ENCODE measurements at regions not wholly inside any gene's neighbourhood (a gene's known extent, or its start where the extent isn't known, plus 50 kb on each side); places are given as distances from the start of the nearest gene placed in this dataset.
A peak's percentile ranks its signal among the peaks of the same experiment; 100 is the strongest.

DNA sequence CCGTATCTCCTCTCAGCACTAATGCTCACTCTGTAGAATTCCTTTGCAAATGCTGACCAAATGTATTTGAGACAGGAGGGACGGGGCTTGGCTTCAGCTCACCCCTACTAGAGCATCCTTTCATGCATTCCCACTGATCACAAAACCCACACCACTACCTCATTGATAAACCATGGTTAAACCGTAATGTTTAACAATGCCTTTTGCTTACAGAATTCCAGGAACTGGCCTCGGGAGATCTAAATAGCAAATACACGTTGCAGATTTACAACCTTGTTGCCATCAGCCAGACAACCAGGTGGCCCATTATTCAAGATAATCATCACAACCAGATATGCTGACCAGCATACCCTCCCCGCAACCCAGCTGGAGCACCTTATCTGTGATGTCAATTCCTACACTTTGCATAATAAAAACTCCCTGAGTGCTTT lies 391.9 kb downstream of the KCTD8 start:
- WGBS, 2 donors: 41 to 43% methylated on average over 6 of the region's 6 CpGs
- no peak overlapping the region for H3K4me3 ChIP-seq
- no peak overlapping the region for H3K27ac ChIP-seq
- no peak for ATAC-seq (ENCODE audit: low FRiP score in 2 of 2)
- H3K9me3 ChIP-seq: no peaks in the 10 kb centered on the region
- no peaks in the 10 kb centered on the region for H3K4me1 ChIP-seq
- DNase-seq: no peak
- TF ChIP-seq POLR2A (IDR thresholded peaks at IDR 0.05): no peak
- TF ChIP-seq POLR2AphosphoS5 (IDR thresholded peaks at IDR 0.05): no peak
- TF ChIP-seq, protein P1, sequence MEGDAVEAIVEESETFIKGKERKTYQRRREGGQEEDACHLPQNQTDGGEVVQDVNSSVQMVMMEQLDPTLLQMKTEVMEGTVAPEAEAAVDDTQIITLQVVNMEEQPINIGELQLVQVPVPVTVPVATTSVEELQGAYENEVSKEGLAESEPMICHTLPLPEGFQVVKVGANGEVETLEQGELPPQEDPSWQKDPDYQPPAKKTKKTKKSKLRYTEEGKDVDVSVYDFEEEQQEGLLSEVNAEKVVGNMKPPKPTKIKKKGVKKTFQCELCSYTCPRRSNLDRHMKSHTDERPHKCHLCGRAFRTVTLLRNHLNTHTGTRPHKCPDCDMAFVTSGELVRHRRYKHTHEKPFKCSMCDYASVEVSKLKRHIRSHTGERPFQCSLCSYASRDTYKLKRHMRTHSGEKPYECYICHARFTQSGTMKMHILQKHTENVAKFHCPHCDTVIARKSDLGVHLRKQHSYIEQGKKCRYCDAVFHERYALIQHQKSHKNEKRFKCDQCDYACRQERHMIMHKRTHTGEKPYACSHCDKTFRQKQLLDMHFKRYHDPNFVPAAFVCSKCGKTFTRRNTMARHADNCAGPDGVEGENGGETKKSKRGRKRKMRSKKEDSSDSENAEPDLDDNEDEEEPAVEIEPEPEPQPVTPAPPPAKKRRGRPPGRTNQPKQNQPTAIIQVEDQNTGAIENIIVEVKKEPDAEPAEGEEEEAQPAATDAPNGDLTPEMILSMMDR (IDR thresholded peaks at IDR 0.05): no peak
- no peak for TF ChIP-seq EP300 (IDR thresholded peaks at IDR 0.05)
- H3K36me3 ChIP-seq: no peaks in the 10 kb centered on the region
- H3K27me3 ChIP-seq: no peaks in the 10 kb centered on the region

DNA sequence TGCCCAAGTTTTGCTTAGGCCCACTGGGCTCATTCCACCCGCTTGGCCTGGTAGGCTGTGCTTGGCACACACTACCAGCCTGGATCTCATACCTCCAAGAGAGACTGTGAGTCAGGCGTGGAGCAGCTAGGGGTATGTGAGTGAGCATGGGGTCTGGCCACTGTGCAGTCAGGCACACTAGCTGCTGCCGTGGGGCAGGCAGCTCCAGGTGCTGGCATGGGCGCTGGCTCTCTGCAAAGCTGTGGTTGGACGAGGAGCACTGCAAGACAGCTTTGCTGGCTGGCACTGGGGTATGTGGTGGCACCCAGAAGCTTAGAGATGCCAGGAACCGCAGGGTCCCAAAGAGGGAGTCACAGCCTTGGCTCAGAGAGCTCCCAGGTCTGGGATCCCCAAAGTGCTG lies 377.8 kb downstream of the KCTD8 start:
- WGBS, 2 donors: 71 to 86% methylated on average over 1 to 5 of the region's 6 CpGs
- H3K4me3 ChIP-seq: no peak overlapping the region
- TF ChIP-seq EP300 (IDR thresholded peaks at IDR 0.05): no peak
- no peak for TF ChIP-seq POLR2A (IDR thresholded peaks at IDR 0.05)
- TF ChIP-seq POLR2AphosphoS5 (IDR thresholded peaks at IDR 0.05): no peak
- TF ChIP-seq, protein P1 (IDR thresholded peaks at IDR 0.05): no peak
- H3K36me3 ChIP-seq: no peaks in the 10 kb centered on the region
- H3K27me3 ChIP-seq: no peaks in the 10 kb centered on the region
- no peak overlapping the region for H3K27ac ChIP-seq
- no peak for ATAC-seq (ENCODE audit: low FRiP score in 2 of 2)
- no peaks in the 10 kb centered on the region for H3K9me3 ChIP-seq
- H3K4me1 ChIP-seq: no peaks in the 10 kb centered on the region
- DNase-seq: peak in 1 of 2 donors; percentile 37

DNA sequence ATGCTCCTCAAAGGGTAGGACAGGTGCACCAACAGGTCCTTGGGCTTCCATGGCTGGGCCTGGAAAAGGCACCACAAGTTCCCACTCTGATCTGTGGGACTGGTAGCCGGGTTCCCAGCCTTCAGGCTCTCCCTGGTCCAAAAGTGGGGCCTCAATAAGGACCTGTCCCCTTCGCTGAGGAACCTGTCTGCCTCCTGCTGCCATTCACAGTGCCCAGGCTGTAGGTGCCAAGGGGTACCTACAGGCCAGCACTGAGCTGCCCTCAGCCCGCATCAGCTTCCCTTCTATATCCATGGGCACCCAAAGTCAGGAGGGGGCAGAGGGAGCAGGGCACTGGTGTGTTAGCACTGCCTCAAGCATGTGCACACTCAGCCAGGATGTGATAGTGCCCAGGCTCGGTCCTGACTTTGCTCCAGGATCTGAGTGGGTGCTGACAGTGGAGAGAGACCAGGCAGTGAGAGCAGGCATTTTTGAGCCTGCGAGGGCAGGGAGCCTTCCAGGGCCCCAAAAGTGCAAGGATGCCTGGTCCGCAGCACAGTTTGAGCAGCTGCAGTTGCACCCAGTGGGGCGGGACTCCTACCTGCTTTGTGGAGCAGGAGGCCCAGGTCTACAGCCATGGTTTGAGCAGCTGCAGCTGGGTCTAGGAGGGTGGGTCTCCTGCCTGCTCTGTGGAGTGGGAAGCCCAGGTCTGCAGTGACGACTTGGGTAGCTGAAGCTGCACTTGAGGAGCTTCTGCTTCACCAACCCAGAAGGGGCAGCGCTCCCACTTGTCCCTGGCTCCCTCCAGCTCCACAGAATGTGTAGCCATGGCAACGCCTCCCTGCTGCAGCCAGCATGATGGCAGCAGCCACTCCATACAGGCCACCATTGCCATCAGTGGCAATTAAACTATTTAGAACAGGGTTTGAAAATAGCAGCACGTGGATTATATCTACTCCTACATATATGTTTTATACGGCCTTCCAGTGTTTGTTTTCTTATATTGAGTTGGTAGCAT lies 376.4 kb downstream of the KCTD8 start:
- Histone ChIP-seq H3K4me3 (no peak overlapping the region), H3K27ac (no peak overlapping the region), H3K9me3 (no peaks in the 10 kb centered on the region), H3K36me3 (no peaks in the 10 kb centered on the region), H3K4me1 (no peaks in the 10 kb centered on the region), H3K27me3 (no peaks in the 10 kb centered on the region)
- ATAC-seq (ENCODE audit: low FRiP score in 2 of 2) (peak; percentile 26 to 72), DNase-seq (peak in 1 of 2 donors; percentile 3)
- TF ChIP-seq, protein P1 (IDR thresholded peaks at IDR 0.05): no peak
- WGBS, 2 donors: 85 to 93% methylated on average over 9 to 11 of the region's 12 CpGs

DNA sequence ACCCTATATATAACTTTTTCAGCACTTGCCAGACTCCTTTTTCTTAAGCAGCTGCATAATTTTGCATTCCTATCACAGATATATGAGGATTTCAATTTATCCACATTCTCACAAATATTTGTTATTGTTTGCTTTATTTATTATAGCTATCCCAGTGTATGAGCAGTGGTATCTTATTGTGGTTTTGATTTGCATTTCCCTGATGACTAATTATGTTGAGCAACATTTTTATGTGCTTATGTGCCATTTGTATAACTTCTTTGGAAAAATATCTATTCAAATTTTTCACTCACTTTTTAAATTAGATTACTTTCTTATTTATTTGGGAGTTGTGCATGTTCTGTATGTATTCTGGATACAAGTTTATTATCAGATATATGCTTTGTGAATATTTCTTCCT lies 361.9 kb downstream of the KCTD8 start:
- Histone ChIP-seq H3K4me3 (no peak overlapping the region), H3K27ac (no peak overlapping the region), H3K9me3 (no peaks in the 10 kb centered on the region), H3K36me3 (no peaks in the 10 kb centered on the region), H3K27me3 (no peaks in the 10 kb centered on the region), H3K4me1 (no peaks in the 10 kb centered on the region)
- ATAC-seq (ENCODE audit: low FRiP score in 2 of 2): no peak
- no peak for DNase-seq
- TF ChIP-seq, protein P1 (IDR thresholded peaks at IDR 0.05): no peak
- TF ChIP-seq POLR2AphosphoS5 (IDR thresholded peaks at IDR 0.05): no peak
- TF ChIP-seq POLR2A (IDR thresholded peaks at IDR 0.05): no peak
- TF ChIP-seq EP300 (IDR thresholded peaks at IDR 0.05): no peak

DNA sequence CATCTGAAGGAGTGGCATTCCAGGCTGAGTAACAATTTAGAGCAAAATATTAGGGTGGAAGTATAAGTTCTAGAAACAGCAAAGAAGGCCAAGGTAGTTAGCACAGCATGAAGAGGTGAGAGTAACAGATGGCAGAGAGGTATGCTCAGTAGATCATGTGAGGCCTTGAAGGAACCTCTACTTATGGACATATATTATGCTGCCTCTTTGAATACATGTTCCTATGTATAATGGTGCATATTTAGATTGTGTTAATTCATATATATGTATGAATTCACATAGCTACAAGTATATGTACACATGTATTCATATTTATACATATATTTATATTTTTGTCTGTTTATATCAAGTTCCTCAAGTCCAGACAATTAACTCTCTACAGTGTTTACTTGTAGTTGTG lies 355.2 kb downstream of the KCTD8 start:
- Histone ChIP-seq H3K27ac (no peak overlapping the region), H3K9me3 (no peaks in the 10 kb centered on the region), H3K36me3 (no peaks in the 10 kb centered on the region), H3K27me3 (no peaks in the 10 kb centered on the region), H3K4me3 (no peak overlapping the region), H3K4me1 (no peaks in the 10 kb centered on the region)
- TF ChIP-seq POLR2AphosphoS5 (IDR thresholded peaks at IDR 0.05) (no peak), EP300 (IDR thresholded peaks at IDR 0.05) (no peak), POLR2A (IDR thresholded peaks at IDR 0.05) (no peak)
- TF ChIP-seq, protein P1 (IDR thresholded peaks at IDR 0.05): no peak
- no peak for DNase-seq
- no peak for ATAC-seq (ENCODE audit: low FRiP score in 2 of 2)
